Lung (tissue), 11 donors: ENCODE measurements at regions not wholly inside any gene's neighbourhood (a gene's known extent, or its start where the extent isn't known, plus 50 kb on each side); places are given as distances from the start of the nearest gene placed in this dataset.

Source experiments
- ATAC-seq: fragments of 200-7000 bp; cut with Tn5 transposase; one replicate; pipeline ENCODE4 v1.9.1; 2020; ENCODE audit warnings: moderate number of reproducible peaks; ENCODE audit not compliant: insufficient read depth, low FRiP score
- DNase-seq, 3 donors: peaks; one replicate each; pipeline ENCODE4 v3.0.0-alpha.2; 2013 to 2017
- H3K27ac ChIP-seq, 2 donors: one replicate each; pipeline ENCODE4 v1.5.1; 2013; ENCODE audit warnings: mild to moderate bottlenecking in 2 of 2, moderate library complexity in 2 of 2, control low read depth in 1 of 2, inconsistent platforms in 1 of 2, low read depth in 1 of 2, low read length in 1 of 2
- H3K27me3 ChIP-seq, 3 donors: one replicate each; pipeline ENCODE4 v1.5.1; 2013; ENCODE audit warnings: low read length in 2 of 3; ENCODE audit not compliant: control insufficient read depth in 3 of 3, insufficient read depth in 3 of 3
- H3K36me3 ChIP-seq, 4 donors: one replicate each; pipeline ENCODE4 v1.5.1; 2013; ENCODE audit warnings: low read length in 4 of 4, mild to moderate bottlenecking in 1 of 4, moderate library complexity in 1 of 4; ENCODE audit not compliant: control insufficient read depth in 4 of 4, insufficient read depth in 4 of 4
- H3K4me1 ChIP-seq, 5 donors: one replicate each; pipeline ENCODE4 v1.5.1; 2013; ENCODE audit warnings: low read length in 5 of 5, mild to moderate bottlenecking in 2 of 5, moderate library complexity in 1 of 5; ENCODE audit not compliant: control insufficient read depth in 5 of 5, insufficient read depth in 5 of 5
- H3K4me3 ChIP-seq: one replicate; pipeline ENCODE4 v1.5.1; 2013; ENCODE audit warnings: mild to moderate bottlenecking, control low read depth, moderate library complexity
- H3K9ac ChIP-seq, 2 donors: one replicate each; pipeline ENCODE4 v1.5.1; 2013; ENCODE audit warnings: low read length in 2 of 2, control low read depth in 1 of 2; ENCODE audit not compliant: insufficient read depth in 1 of 2
- H3K9me3 ChIP-seq, 4 donors: one replicate each; pipeline ENCODE4 v1.5.1; 2013; ENCODE audit warnings: low read length in 3 of 4, mild to moderate bottlenecking in 1 of 4, moderate library complexity in 1 of 4; ENCODE audit not compliant: control insufficient read depth in 4 of 4, insufficient read depth in 3 of 4
- WGBS, 2 donors: extraction: QIAGEN DNeasy Blood & Tissue Kit; methylation state at CpG; one replicate each; pipeline ENCODE4 v1.1.7; 2013; 5-methylcytosine and 5-hydroxymethylcytosine counted together
- TF ChIP-seq, protein P1 (sequence below): IDR thresholded peaks from 2 replicates; pipeline ENCODE4 v1.5.1; 2012; ENCODE audit warnings: mild to moderate bottlenecking; ENCODE audit errors: control extremely low read depth, extremely low read depth
- donor health status: control.
- donor health status: control.
- donor health status: Bipolar disorder and iron deficiency.
- donor health status: healthy.
- donor health status: DM: yes; HTN: yes; CAD: no.

DNA sequence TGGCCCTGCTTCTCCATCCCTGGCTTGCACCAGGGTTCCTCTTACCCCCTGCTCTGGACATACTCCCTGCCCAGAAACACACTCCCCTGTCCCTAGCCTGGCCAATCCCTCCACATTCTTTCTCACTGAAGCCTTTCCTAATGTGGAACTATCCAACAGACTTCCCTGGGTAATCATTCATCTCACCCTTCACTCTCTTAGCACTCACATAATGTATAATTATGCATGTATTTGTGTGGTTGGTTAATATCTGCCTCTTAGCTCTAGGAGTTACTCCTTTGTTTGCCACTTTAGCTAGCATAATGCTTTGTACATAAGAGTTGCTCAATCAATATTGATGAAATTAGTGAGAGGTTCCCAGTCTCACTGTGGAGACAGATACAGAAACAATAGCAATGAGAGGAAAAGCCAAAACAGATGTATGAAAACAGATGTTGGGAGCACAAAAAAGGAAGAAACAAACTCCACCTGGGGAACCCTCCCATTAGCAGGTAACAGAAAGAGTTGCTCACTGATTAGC, 76.9 kb upstream of the WARS2 start:
- Histone ChIP-seq H3K27me3 (no peaks in the 10 kb centered on the region), H3K4me1 (no peaks in the 10 kb centered on the region), H3K4me3 (no peak overlapping the region), H3K27ac (no peak overlapping the region), H3K9ac (no peak overlapping the region), H3K36me3 (peaks cover 0 to 3% (median 0%) of the 10 kb centered on the region in 4 donors), H3K9me3 (no peaks in the 10 kb centered on the region)
- no peak for ATAC-seq
- DNase-seq = no peak
- TF ChIP-seq, protein P1, sequence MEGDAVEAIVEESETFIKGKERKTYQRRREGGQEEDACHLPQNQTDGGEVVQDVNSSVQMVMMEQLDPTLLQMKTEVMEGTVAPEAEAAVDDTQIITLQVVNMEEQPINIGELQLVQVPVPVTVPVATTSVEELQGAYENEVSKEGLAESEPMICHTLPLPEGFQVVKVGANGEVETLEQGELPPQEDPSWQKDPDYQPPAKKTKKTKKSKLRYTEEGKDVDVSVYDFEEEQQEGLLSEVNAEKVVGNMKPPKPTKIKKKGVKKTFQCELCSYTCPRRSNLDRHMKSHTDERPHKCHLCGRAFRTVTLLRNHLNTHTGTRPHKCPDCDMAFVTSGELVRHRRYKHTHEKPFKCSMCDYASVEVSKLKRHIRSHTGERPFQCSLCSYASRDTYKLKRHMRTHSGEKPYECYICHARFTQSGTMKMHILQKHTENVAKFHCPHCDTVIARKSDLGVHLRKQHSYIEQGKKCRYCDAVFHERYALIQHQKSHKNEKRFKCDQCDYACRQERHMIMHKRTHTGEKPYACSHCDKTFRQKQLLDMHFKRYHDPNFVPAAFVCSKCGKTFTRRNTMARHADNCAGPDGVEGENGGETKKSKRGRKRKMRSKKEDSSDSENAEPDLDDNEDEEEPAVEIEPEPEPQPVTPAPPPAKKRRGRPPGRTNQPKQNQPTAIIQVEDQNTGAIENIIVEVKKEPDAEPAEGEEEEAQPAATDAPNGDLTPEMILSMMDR = no peak

DNA sequence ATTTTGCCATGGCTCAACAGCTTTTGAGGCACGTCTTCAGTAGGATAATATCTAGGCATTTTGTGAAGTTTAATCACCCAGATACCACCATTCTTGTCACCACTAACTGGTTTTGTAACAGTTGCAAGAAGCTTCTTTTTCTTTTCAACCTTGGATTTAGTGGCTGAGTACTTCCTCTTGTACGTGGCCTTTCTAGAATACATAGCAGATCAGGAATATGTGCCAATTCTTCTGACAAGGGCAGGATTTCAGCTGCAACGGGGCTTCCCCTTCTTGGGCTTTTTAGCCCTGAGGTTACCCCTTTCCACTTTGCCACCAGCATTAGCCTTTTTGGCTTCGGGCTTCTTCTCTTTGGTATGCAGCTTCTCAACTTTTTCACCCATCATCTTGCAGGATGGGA, 79.3 kb upstream of the WARS2 start:
- Histone ChIP-seq H3K36me3 (peaks cover 0 to 3% (median 0%) of the 10 kb centered on the region in 4 donors), H3K4me1 (no peaks in the 10 kb centered on the region), H3K27me3 (no peaks in the 10 kb centered on the region), H3K9ac (no peak overlapping the region), H3K9me3 (no peaks in the 10 kb centered on the region), H3K27ac (no peak overlapping the region), H3K4me3 (no peak overlapping the region)
- WGBS, 2 donors = 44 to 71% methylated on average over 4 of the region's 4 CpGs
- DNase-seq (no peak), ATAC-seq (no peak)
- TF ChIP-seq, protein P1 = no peak

DNA sequence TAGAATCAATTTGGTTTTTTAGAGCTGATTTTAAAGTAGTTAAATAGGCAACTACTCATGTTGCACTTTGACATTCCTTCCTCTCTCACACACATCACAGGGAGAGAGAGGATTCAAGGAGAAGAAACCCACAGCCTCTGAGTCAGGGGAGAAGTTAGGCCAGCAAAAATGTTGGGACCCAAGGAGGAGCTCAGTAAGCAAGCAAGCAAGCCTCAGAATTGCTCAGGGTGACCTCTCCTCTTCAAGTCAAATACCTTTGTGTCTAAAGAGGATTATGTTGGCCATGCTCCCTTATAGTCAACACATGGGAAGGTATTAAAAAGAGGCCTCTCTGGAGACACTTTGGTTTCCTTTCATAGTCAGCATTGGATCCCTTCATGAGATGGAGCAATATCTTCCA, 80.5 kb upstream of the WARS2 start:
- no peak for ATAC-seq
- DNase-seq = no peak
- H3K9me3 ChIP-seq = no peaks in the 10 kb centered on the region
- no peak overlapping the region for H3K9ac ChIP-seq
- TF ChIP-seq, protein P1 = no peak
- H3K4me3 ChIP-seq = no peak overlapping the region
- H3K36me3 ChIP-seq = peaks cover 0 to 3% (median 0%) of the 10 kb centered on the region in 4 donors
- peaks cover 0 to 12% (median 0%) of the 10 kb centered on the region in 5 donors for H3K4me1 ChIP-seq
- no peak overlapping the region for H3K27ac ChIP-seq
- H3K27me3 ChIP-seq = no peaks in the 10 kb centered on the region

DNA sequence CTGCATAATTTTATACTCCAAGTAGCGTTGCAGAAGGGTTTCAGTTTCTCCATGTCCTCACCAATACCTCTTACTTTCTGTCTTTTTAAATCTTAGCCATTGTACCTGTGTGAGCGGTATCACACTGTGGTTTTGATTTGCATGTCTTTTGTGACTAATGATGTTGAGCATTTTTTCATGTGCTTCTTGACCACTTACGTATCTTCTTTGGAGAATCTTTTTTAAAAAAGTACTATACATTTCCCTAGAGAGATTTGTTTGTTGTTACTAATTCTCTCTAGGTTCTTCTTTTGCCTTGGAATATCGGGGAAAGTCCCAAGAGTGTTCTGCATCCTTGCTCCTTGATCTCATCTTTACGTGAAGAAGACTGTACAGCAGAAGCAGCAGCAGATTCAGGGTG, 81.8 kb upstream of the WARS2 start:
- H3K36me3 ChIP-seq = peaks cover 0 to 3% (median 0%) of the 10 kb centered on the region in 4 donors
- no peak overlapping the region for H3K9ac ChIP-seq
- no peak overlapping the region for H3K27ac ChIP-seq
- TF ChIP-seq, protein P1 = no peak
- ATAC-seq (no peak), DNase-seq (no peak)
- H3K9me3 ChIP-seq = no peaks in the 10 kb centered on the region
- H3K4me3 ChIP-seq = no peak overlapping the region
- H3K4me1 ChIP-seq = peaks cover 0 to 20% (median 0%) of the 10 kb centered on the region in 5 donors
- WGBS, 2 donors = 92 to 94% methylated on average over 5 of the region's 5 CpGs
- H3K27me3 ChIP-seq = no peaks in the 10 kb centered on the region
